ENCODE measurements at regions not wholly inside any gene's neighbourhood (a gene's known extent, or its start where the extent isn't known, plus 50 kb on each side); places are given as distances from the start of the nearest gene placed in this dataset.

DNA sequence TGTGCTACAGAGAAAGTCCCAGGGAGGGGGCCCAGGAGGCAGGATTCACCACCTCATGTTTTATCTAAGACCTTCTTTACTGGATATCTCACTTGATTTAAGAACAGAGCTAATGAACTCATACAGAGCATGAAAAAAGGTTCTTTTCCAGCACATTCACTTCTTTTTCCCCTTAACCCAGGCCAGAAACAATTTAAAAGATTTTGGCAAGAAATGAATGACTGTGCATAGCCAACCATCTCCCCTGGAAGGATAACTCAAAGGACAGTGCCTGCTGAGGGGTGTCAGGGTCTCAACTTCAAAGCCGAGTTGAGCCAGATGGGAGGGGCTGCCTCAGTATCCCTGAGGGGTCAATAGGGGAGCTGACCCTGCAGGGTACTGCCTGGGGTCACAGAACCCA, 253.4 kb downstream of the SOD2 start:
- no peaks in the 10 kb centered on the region for H3K4me1 ChIP-seq
- DNase-seq: no peak
- H3K36me3 ChIP-seq (ENCODE audit: control insufficient read depth, insufficient read depth, low read length): no peaks in the 10 kb centered on the region
- intact Hi-C loops (cut with micrococcal nuclease; ENCODE audit: unreplicated experiment): no loop called here
- Mint-ChIP-seq H3K27me3 (ENCODE audit: insufficient read depth, unreplicated experiment) (peaks cover 22% of the 10 kb centered on the region), H3K27ac (ENCODE audit: unreplicated experiment) (no peak overlapping the region), H3K4me3 (ENCODE audit: unreplicated experiment) (no peak overlapping the region), H3K9me3 (ENCODE audit: unreplicated experiment) (no peaks in the 10 kb centered on the region), H3K36me3 (ENCODE audit: insufficient read depth, unreplicated experiment) (no peaks in the 10 kb centered on the region), H3K4me1 (ENCODE audit: low read depth, unreplicated experiment) (no peaks in the 10 kb centered on the region)
- CTCF ChIA-PET: no interaction called here
- H3K9me3 ChIP-seq: no peaks in the 10 kb centered on the region
- H3K27me3 ChIP-seq (replicated peaks; ENCODE audit: control insufficient read depth, insufficient read depth, low read length): peaks cover 1% of the 10 kb centered on the region
- POLR2A ChIA-PET: no interaction called here
- no TSS peak for BruUV-seq (replicated peaks)
- no peak overlapping the region for H3K4me3 ChIP-seq (ENCODE audit: low read depth, low read length)
- TF ChIP-seq, protein P1, sequence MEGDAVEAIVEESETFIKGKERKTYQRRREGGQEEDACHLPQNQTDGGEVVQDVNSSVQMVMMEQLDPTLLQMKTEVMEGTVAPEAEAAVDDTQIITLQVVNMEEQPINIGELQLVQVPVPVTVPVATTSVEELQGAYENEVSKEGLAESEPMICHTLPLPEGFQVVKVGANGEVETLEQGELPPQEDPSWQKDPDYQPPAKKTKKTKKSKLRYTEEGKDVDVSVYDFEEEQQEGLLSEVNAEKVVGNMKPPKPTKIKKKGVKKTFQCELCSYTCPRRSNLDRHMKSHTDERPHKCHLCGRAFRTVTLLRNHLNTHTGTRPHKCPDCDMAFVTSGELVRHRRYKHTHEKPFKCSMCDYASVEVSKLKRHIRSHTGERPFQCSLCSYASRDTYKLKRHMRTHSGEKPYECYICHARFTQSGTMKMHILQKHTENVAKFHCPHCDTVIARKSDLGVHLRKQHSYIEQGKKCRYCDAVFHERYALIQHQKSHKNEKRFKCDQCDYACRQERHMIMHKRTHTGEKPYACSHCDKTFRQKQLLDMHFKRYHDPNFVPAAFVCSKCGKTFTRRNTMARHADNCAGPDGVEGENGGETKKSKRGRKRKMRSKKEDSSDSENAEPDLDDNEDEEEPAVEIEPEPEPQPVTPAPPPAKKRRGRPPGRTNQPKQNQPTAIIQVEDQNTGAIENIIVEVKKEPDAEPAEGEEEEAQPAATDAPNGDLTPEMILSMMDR (IDR thresholded peaks at IDR 0.05; ENCODE audit: insufficient read depth in 1 of 2, low read depth in 1 of 2, low read length in 1 of 2, severe bottlenecking in 1 of 2, unreplicated experiment in 1 of 2): no peak

DNA sequence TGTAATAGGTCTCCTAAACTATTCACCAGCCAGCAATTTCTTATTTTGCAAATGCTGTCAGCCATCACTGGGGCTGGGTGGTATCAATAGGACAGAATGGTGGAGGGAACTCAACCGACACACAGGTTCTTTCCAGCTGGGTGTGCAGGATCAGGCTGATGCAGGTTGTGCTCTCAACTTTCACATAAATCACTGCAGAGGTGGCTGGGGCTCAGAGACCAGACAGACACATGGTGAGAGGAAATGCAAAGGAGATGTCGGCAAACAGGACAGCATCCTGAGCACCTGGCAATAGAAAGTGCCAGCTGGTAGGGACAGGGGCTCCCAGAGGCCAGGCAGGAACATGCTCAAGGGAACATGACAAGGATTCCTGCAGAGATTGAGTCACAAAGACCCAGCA, 254.9 kb downstream of the SOD2 start:
- no peak for DNase-seq
- peaks cover 6% of the 10 kb centered on the region; the same call in 1 of the 2 replicates for H3K9me3 ChIP-seq
- H3K4me3 ChIP-seq (ENCODE audit: low read depth, low read length): no peak overlapping the region
- no peaks in the 10 kb centered on the region for H3K4me1 Mint-ChIP-seq (ENCODE audit: low read depth, unreplicated experiment)
- no peaks in the 10 kb centered on the region for H3K4me1 ChIP-seq
- POLR2A ChIA-PET: no interaction called here
- BruUV-seq (replicated peaks): no TSS peak
- H3K4me3 Mint-ChIP-seq (ENCODE audit: unreplicated experiment): no peak overlapping the region
- no peaks in the 10 kb centered on the region for H3K9me3 Mint-ChIP-seq (ENCODE audit: unreplicated experiment)
- no peaks in the 10 kb centered on the region for H3K36me3 Mint-ChIP-seq (ENCODE audit: insufficient read depth, unreplicated experiment)
- TF ChIP-seq, protein P1 (IDR thresholded peaks at IDR 0.05; ENCODE audit: insufficient read depth in 1 of 2, low read depth in 1 of 2, low read length in 1 of 2, severe bottlenecking in 1 of 2, unreplicated experiment in 1 of 2): no peak
- peaks cover 15% of the 10 kb centered on the region for H3K27me3 Mint-ChIP-seq (ENCODE audit: insufficient read depth, unreplicated experiment)
- no peak overlapping the region for H3K27ac Mint-ChIP-seq (ENCODE audit: unreplicated experiment)
- intact Hi-C loops (cut with micrococcal nuclease; ENCODE audit: unreplicated experiment): no loop called here
- no peaks in the 10 kb centered on the region for H3K36me3 ChIP-seq (ENCODE audit: control insufficient read depth, insufficient read depth, low read length)
- peaks cover 1% of the 10 kb centered on the region for H3K27me3 ChIP-seq (replicated peaks; ENCODE audit: control insufficient read depth, insufficient read depth, low read length)
- CTCF ChIA-PET: no interaction called here

DNA sequence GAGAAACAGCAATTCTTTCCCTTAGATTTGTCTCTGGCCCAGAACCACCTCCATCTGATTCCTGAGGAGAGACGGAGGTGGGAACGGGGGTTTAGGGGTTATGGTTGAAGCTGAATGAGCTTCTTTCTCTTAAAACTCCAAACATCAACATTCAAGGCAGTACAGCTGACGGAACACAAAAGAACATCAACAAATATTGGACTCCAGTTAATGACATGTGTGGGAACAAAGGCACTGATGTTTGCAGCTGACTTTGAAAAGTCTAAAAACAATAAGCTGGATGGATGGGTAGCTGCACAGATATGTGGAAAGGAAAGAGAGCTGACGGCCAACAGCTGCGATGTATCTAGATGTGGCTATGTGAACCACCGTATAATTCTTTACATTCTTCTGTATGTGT, 256.5 kb downstream of the SOD2 start:
- ChIA-PET CTCF (no interaction called here), POLR2A (no interaction called here)
- no TSS peak for BruUV-seq (replicated peaks)
- no peak for DNase-seq
- Histone ChIP-seq H3K4me3 (ENCODE audit: low read depth, low read length) (no peak overlapping the region), H3K4me1 (no peaks in the 10 kb centered on the region), H3K9me3 (peaks cover 6% of the 10 kb centered on the region; the same call in 1 of the 2 replicates), H3K27me3 (replicated peaks; ENCODE audit: control insufficient read depth, insufficient read depth, low read length) (peaks cover 1% of the 10 kb centered on the region), H3K36me3 (ENCODE audit: control insufficient read depth, insufficient read depth, low read length) (no peaks in the 10 kb centered on the region)
- Mint-ChIP-seq H3K27ac (ENCODE audit: unreplicated experiment) (no peak overlapping the region), H3K27me3 (ENCODE audit: insufficient read depth, unreplicated experiment) (peaks cover 14% of the 10 kb centered on the region), H3K36me3 (ENCODE audit: insufficient read depth, unreplicated experiment) (no peaks in the 10 kb centered on the region), H3K4me1 (ENCODE audit: low read depth, unreplicated experiment) (no peaks in the 10 kb centered on the region), H3K4me3 (ENCODE audit: unreplicated experiment) (no peak overlapping the region), H3K9me3 (ENCODE audit: unreplicated experiment) (no peaks in the 10 kb centered on the region)
- intact Hi-C loops (cut with micrococcal nuclease; ENCODE audit: unreplicated experiment): no loop called here
- TF ChIP-seq, protein P1 (IDR thresholded peaks at IDR 0.05; ENCODE audit: insufficient read depth in 1 of 2, low read depth in 1 of 2, low read length in 1 of 2, severe bottlenecking in 1 of 2, unreplicated experiment in 1 of 2): no peak

Measured in Caco-2 (cell line).